PC-3 (cell line): ENCODE measurements at regions not wholly inside any gene's neighbourhood (a gene's known extent, or its start where the extent isn't known, plus 50 kb on each side); places are given as distances from the start of the nearest gene placed in this dataset.

Experiments used
- CTCF ChIP-seq: fragments of 300-600 bp; sonication (generic); conservative IDR thresholded peaks from 2 replicates; pipeline ENCODE4 v1.5.1; 2017; ENCODE audit warnings: antibody characterized with exemption, low read depth, mild to moderate bottlenecking, low read length
- EZH2 ChIP-seq: fragments of 300-600 bp; sonication (generic); IDR thresholded peaks from one replicate; pipeline ENCODE4 v1.6.1; 2017; ENCODE audit warnings: antibody characterized with exemption, mild to moderate bottlenecking, low read length; ENCODE audit not compliant: unreplicated experiment
- EZH2phosphoT487 ChIP-seq: fragments of 300-600 bp; sonication (generic); IDR thresholded peaks from 2 replicates; pipeline ENCODE4 v1.6.1; 2018; ENCODE audit warnings: mild to moderate bottlenecking, antibody characterized with exemption, low read length, borderline replicate concordance

- TF ChIP-seq CTCF (no peak), EZH2phosphoT487 (no peak), EZH2 (no peak)
Measured at GRCh38 chr5:173693670-173694069, 77.2 kb upstream of the BOD1 start.
